HFFc6 (cell line): ENCODE measurements at regions not wholly inside any gene's neighbourhood (a gene's known extent, or its start where the extent isn't known, plus 50 kb on each side); places are given as distances from the start of the nearest gene placed in this dataset.
"Not testable (repeated sequence)": the region's sequence is repeated elsewhere in the genome, so short reads cannot be mapped to it uniquely, and the experiment has no call there.

Experiments used
- DNase-seq: peaks from one replicate; pipeline ENCODE4 v3.0.0-alpha.2; 2018
- H3K27ac Mint-ChIP-seq: 2 replicates; pipeline ENCODE4 v1.8.0; 2020; ENCODE audit warnings: mild to moderate bottlenecking, mixed read lengths
- H3K27me3 Mint-ChIP-seq: 2 replicates; pipeline ENCODE4 v1.8.0; 2021; ENCODE audit warnings: mild to moderate bottlenecking, moderate library complexity, mixed read lengths; ENCODE audit not compliant: insufficient read depth
- H3K36me3 Mint-ChIP-seq: 2 replicates; pipeline ENCODE4 v1.8.0; 2021; ENCODE audit warnings: low read depth, mixed read lengths
- H3K4me1 Mint-ChIP-seq: 2 replicates; pipeline ENCODE4 v1.8.0; 2020; ENCODE audit warnings: low read depth, mixed read lengths
- H3K4me3 Mint-ChIP-seq: 2 replicates; pipeline ENCODE4 v1.8.0; 2020; ENCODE audit warnings: mild to moderate bottlenecking, moderate library complexity, mixed read lengths
- H3K9me3 Mint-ChIP-seq: 2 replicates; pipeline ENCODE4 v1.8.0; 2020; ENCODE audit warnings: mild to moderate bottlenecking, mixed read lengths
- TF ChIP-seq, protein P1 (sequence below): fragments of 200-600 bp; sonication (generic); IDR thresholded peaks from 2 replicates; pipeline ENCODE4 v1.5.0; 2021; ENCODE audit warnings: antibody characterized with exemption, mild to moderate bottlenecking

DNA sequence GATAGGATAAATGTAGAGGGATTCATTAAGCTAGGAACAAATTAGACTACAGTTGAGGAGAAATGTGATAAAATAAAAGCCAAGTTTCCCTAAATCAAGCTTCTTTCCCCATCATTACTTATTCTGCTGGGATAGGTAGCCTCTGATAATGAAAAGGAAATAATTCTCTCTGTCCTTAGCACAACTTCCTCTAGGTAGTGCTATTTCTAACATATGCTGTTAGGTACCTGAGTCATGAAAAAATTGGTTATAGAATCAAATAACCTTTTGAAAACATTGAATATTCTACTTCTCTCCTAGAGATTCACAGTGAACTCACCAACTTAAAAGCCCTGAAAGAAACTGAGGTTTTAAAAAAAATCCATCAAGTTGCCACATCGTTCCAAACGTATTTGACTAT lies 1793.1 kb downstream of the EFNA5 start:
- no peak for DNase-seq
- Mint-ChIP-seq H3K27ac (no peak overlapping the region), H3K4me1 (no peaks in the 10 kb centered on the region), H3K9me3 (peaks cover 32% of the 10 kb centered on the region), H3K27me3 (no peaks in the 10 kb centered on the region; the same call in 1 of the 2 replicates), H3K4me3 (no peak overlapping the region), H3K36me3 (no peaks in the 10 kb centered on the region; the same call in 1 of the 2 replicates)
- TF ChIP-seq, protein P1, sequence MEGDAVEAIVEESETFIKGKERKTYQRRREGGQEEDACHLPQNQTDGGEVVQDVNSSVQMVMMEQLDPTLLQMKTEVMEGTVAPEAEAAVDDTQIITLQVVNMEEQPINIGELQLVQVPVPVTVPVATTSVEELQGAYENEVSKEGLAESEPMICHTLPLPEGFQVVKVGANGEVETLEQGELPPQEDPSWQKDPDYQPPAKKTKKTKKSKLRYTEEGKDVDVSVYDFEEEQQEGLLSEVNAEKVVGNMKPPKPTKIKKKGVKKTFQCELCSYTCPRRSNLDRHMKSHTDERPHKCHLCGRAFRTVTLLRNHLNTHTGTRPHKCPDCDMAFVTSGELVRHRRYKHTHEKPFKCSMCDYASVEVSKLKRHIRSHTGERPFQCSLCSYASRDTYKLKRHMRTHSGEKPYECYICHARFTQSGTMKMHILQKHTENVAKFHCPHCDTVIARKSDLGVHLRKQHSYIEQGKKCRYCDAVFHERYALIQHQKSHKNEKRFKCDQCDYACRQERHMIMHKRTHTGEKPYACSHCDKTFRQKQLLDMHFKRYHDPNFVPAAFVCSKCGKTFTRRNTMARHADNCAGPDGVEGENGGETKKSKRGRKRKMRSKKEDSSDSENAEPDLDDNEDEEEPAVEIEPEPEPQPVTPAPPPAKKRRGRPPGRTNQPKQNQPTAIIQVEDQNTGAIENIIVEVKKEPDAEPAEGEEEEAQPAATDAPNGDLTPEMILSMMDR: no peak

DNA sequence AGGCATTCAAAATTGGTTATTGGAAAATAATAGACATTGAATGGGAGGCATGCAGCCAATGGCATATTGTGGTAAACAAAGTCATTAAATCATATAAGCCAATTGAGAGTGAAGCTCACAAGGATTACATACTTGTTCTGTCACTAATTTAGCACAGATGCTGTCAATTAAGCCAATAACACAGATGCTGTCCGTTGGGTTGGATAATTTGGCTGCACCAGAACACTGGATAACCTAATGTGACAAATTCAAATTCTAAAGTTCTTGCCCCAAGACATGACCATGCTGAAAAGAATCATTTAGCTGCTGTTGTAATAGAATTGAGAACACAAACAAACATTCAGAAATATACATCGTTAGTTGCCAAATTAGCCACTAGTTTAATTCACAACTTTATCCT lies 1796.4 kb downstream of the EFNA5 start:
- Mint-ChIP-seq H3K9me3 (peaks cover 33% of the 10 kb centered on the region), H3K4me1 (no peaks in the 10 kb centered on the region), H3K4me3 (no peak overlapping the region), H3K27ac (no peak overlapping the region), H3K27me3 (no peaks in the 10 kb centered on the region; the same call in 1 of the 2 replicates), H3K36me3 (no peaks in the 10 kb centered on the region; the same call in 1 of the 2 replicates)
- TF ChIP-seq, protein P1: no peak
- DNase-seq: no peak

DNA sequence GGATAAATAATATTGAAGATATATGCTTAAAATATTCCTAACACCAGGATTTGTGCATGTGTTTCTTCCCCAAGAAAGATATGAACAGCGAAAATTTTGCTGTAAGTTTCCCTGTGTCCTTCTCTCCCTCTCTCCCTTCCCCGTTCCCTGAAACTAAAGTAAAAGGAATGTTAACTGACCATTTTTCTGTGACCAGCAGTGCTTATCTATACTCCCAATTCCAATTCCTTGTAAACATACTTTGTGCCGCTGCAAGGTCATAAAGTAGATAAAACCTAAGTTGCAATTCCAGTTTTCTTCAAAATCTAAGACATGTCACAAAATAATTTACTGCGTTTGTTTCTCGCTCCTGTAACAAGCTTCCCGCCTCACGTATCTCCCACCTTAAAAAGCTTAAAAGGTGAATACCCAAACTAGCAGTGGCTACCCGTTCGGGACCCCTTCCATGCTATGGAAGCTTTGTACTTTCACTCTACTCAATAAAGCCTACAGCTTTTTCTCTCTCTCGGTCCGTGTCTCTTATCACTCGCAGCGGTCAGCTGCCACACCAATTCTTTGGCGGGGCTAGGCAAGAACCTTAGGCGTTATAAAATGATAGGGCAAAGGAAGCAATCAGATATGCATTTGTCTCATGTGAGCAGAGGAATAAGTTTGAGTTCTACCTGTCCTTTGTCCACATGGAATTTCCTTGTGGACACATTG lies 1798.0 kb downstream of the EFNA5 start:
- no peak for DNase-seq
- Mint-ChIP-seq H3K9me3 (peaks cover 34% of the 10 kb centered on the region), H3K4me3 (no peak overlapping the region), H3K27ac (no peak overlapping the region), H3K4me1 (no peaks in the 10 kb centered on the region), H3K36me3 (no peaks in the 10 kb centered on the region; the same call in 1 of the 2 replicates), H3K27me3 (no peaks in the 10 kb centered on the region; the same call in 1 of the 2 replicates)
- TF ChIP-seq, protein P1: no peak

DNA sequence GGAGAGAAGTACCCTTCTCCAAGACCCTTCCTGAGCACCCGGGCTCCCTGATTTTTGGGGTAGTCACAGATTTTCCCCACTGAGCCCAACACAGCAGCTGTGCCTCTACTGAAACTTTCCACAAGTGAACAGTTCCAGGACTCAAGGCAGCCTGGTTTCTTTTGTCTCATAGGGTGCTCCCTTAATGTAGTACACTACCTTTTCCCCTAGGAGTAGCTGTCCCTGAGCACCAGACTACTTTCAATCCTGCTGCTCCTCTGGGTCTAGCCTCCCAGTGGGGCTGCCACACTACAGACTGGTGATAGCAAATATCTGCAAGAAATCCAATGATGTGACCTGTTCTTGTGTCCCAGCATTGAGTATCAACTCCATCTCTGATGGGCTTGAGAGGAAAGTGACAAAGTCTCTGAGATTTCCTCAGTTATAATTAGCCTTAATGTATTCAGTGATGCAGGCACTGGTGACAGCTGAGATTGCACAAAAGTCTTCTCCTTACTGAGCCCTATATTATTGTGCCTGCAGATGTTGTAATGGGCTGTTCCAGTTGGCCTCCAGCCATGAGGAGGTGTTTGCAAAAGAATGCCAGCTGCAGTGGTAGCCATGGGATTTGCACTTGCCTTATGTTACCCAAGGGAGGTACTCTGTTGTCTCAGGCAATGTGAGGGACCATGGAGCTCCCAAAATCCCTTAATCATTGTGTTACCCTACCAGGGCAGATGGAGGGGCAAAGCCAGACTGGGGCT lies 1802.5 kb downstream of the EFNA5 start:
- no peak for DNase-seq
- TF ChIP-seq, protein P1: no peak
- no peaks in the 10 kb centered on the region for H3K36me3 Mint-ChIP-seq
- no peaks in the 10 kb centered on the region for H3K4me1 Mint-ChIP-seq
- no peaks in the 10 kb centered on the region for H3K27me3 Mint-ChIP-seq
- no peak overlapping the region for H3K4me3 Mint-ChIP-seq
- H3K27ac Mint-ChIP-seq: no peak overlapping the region
- H3K9me3 Mint-ChIP-seq: peaks cover 50% of the 10 kb centered on the region

DNA sequence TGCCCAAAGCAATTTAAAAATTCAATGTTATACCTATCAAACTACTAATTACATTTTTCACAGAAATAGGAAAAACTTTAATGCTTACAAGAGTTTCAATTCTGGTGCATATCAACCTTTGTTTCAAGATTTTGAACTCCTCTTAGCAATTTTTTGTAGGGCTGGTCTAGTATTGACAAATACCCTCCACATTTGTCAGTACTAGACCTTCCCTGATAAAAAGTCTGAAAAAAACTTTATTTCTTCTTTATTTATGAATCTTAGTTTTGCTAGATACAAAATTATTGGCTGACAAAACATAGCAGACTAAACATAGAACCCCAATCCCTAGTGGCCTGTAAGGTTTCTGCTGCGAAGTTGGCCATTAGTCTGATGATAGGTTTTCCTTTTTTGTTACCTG lies 1804.9 kb downstream of the EFNA5 start:
- TF ChIP-seq, protein P1: no peak
- H3K4me3 Mint-ChIP-seq: no peak overlapping the region
- no peak for DNase-seq
- no peaks in the 10 kb centered on the region; the same call in 1 of the 2 replicates for H3K27me3 Mint-ChIP-seq
- peaks cover 53% of the 10 kb centered on the region for H3K9me3 Mint-ChIP-seq
- H3K27ac Mint-ChIP-seq: no peak overlapping the region
- no peaks in the 10 kb centered on the region for H3K36me3 Mint-ChIP-seq
- no peaks in the 10 kb centered on the region for H3K4me1 Mint-ChIP-seq

DNA sequence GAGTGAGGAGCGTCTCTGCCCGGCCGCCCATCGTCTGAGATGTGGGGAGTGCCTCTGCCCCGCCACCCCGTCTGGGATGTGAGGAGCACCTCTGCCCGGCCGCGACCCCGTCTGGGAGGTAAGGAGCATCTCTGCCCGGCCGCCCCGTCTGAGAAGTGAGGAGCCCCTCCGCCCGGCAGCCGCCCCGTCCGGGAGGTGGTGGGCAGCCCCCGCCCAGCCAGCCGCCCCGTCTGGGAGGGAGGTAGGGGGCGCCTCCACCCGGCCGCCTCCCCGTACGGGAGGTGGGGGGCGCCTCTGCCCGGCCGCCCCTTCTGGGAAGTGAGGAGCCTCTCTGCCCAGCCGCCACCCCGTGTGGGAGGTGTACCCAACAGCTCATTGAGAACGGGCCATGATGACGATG lies 1811.4 kb downstream of the EFNA5 start:
- H3K27me3 Mint-ChIP-seq, DNase-seq: not testable (repeated sequence)
- H3K9me3 Mint-ChIP-seq: peaks cover 46% of the 10 kb centered on the region

More for the DNA sequence above, 1811.4 kb downstream of the EFNA5 start:
- H3K4me3 Mint-ChIP-seq, H3K4me1 Mint-ChIP-seq, H3K27ac Mint-ChIP-seq, H3K36me3 Mint-ChIP-seq: not testable (repeated sequence)
